ENCODE measurements at regions not wholly inside any gene's neighbourhood (a gene's known extent, or its start where the extent isn't known, plus 50 kb on each side); places are given as distances from the start of the nearest gene placed in this dataset.

- TF ChIP-seq, protein P1, sequence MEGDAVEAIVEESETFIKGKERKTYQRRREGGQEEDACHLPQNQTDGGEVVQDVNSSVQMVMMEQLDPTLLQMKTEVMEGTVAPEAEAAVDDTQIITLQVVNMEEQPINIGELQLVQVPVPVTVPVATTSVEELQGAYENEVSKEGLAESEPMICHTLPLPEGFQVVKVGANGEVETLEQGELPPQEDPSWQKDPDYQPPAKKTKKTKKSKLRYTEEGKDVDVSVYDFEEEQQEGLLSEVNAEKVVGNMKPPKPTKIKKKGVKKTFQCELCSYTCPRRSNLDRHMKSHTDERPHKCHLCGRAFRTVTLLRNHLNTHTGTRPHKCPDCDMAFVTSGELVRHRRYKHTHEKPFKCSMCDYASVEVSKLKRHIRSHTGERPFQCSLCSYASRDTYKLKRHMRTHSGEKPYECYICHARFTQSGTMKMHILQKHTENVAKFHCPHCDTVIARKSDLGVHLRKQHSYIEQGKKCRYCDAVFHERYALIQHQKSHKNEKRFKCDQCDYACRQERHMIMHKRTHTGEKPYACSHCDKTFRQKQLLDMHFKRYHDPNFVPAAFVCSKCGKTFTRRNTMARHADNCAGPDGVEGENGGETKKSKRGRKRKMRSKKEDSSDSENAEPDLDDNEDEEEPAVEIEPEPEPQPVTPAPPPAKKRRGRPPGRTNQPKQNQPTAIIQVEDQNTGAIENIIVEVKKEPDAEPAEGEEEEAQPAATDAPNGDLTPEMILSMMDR (IDR thresholded peaks at IDR 0.05), result no peak
- no peak for TF ChIP-seq POLR2A (IDR thresholded peaks at IDR 0.05)
These were observed 67.5 kb upstream of the CXCL13 start for GRCh38 chr4:77538144-77538543.
